PC-3 (cell line): ENCODE measurements at regions not wholly inside any gene's neighbourhood (a gene's known extent, or its start where the extent isn't known, plus 50 kb on each side); places are given as distances from the start of the nearest gene placed in this dataset.

ENCODE experiments used
- ATAC-seq: fragments of 200-7000 bp; cut with Tn5 transposase; 2 replicates; pipeline ENCODE4 v1.9.1; 2020; ENCODE audit warnings: mild to moderate bottlenecking, moderate library complexity
- BruUV-seq: library from RNA; stranded (reverse); fragments of 400-500 nt; replicated peaks from 2 replicates; lab custom pipeline; 2021; lab: Mats Ljungman, UMichigan
- CTCF ChIA-PET: fragments of 300-600 bp; sonication (Branson Sonifier 250); formaldehyde crosslinking; loops from one replicate; lab custom pipeline; 2022; ENCODE audit warnings: antibody characterized with exemption; lab: Charles Lee
- POLR2A ChIA-PET: fragments of 300-600 bp; sonication (Branson Sonifier 250); formaldehyde crosslinking; loops from one replicate; lab custom pipeline; 2022; ENCODE audit warnings: antibody characterized with exemption; ENCODE audit not compliant: unreplicated experiment; lab: Charles Lee
- DNase-seq: peaks from one replicate; pipeline ENCODE4 v3.0.0-alpha.2; 2015
- H2AFZ ChIP-seq: fragments of 300-600 bp; sonication (generic); 2 replicates; pipeline ENCODE4 v1.6.0; 2016; ENCODE audit warnings: antibody characterized with exemption, low read length
- H3F3A ChIP-seq: fragments of 300-600 bp; sonication (generic); one replicate; pipeline ENCODE4 v1.6.0; 2017; ENCODE audit warnings: antibody characterized with exemption, low read length, control low read depth, mild to moderate bottlenecking; ENCODE audit not compliant: unreplicated experiment
- H3K27ac ChIP-seq: fragments of 300-600 bp; sonication (generic); 2 replicates; pipeline ENCODE4 v1.5.1; 2016; ENCODE audit warnings: mild to moderate bottlenecking, low read length
- H3K27me3 ChIP-seq: fragments of 300-600 bp; sonication (generic); 2 replicates; pipeline ENCODE4 v1.6.1; 2016; ENCODE audit warnings: low read length, mixed read lengths
- H3K36me3 ChIP-seq: fragments of 300-600 bp; sonication (generic); 2 replicates; pipeline ENCODE4 v1.6.1; 2016; ENCODE audit warnings: low read depth, mixed run types, low read length, mixed read lengths
- H3K4me1 ChIP-seq: fragments of 300-600 bp; sonication (generic); 2 replicates; pipeline ENCODE4 v1.5.1; 2016; ENCODE audit warnings: low read length; ENCODE audit not compliant: insufficient read depth
- H3K4me2 ChIP-seq: fragments of 300-600 bp; sonication (generic); 2 replicates; pipeline ENCODE4 v1.6.0; 2016; ENCODE audit warnings: low read length
- H3K4me3 ChIP-seq: fragments of 300-600 bp; sonication (generic); 2 replicates; pipeline ENCODE4 v1.5.1; 2016; ENCODE audit warnings: mild to moderate bottlenecking, low read length, mixed read lengths
- H3K79me2 ChIP-seq: fragments of 300-600 bp; sonication (generic); 2 replicates; pipeline ENCODE4 v1.6.1; 2017; ENCODE audit warnings: low read length, mixed read lengths
- H3K9ac ChIP-seq: fragments of 300-600 bp; sonication (generic); 2 replicates; pipeline ENCODE4 v1.6.0; 2016; ENCODE audit warnings: mild to moderate bottlenecking, low read length
- H3K9me2 ChIP-seq: fragments of 300-600 bp; sonication (generic); replicated peaks from 2 replicates; pipeline ENCODE4 v1.6.1; 2016; ENCODE audit warnings: mixed run types, low read length, mixed read lengths
- H3K9me3 ChIP-seq: fragments of 300-600 bp; sonication (generic); 2 replicates; pipeline ENCODE4 v1.6.1; 2016; ENCODE audit warnings: low read length, mixed read lengths
- H4K20me1 ChIP-seq: fragments of 300-600 bp; sonication (generic); 2 replicates; pipeline ENCODE4 v1.6.1; 2016; ENCODE audit warnings: low read length, mixed read lengths
- EZH2 ChIP-seq: fragments of 300-600 bp; sonication (generic); IDR thresholded peaks from one replicate; pipeline ENCODE4 v1.6.1; 2017; ENCODE audit warnings: antibody characterized with exemption, mild to moderate bottlenecking, low read length; ENCODE audit not compliant: unreplicated experiment
- EZH2phosphoT487 ChIP-seq: fragments of 300-600 bp; sonication (generic); IDR thresholded peaks from 2 replicates; pipeline ENCODE4 v1.6.1; 2018; ENCODE audit warnings: mild to moderate bottlenecking, antibody characterized with exemption, low read length, borderline replicate concordance
- intact Hi-C: fragments of 100-400 bp; cut with micrococcal nuclease; formaldehyde crosslinking; loops from 2 replicates; pipeline ENCODE4 v1.9.0; 2023
- TF ChIP-seq, protein P1 (sequence below): fragments of 300-600 bp; sonication (generic); conservative IDR thresholded peaks from 2 replicates; pipeline ENCODE4 v1.5.1; 2017; ENCODE audit warnings: antibody characterized with exemption, low read depth, mild to moderate bottlenecking, low read length

DNA sequence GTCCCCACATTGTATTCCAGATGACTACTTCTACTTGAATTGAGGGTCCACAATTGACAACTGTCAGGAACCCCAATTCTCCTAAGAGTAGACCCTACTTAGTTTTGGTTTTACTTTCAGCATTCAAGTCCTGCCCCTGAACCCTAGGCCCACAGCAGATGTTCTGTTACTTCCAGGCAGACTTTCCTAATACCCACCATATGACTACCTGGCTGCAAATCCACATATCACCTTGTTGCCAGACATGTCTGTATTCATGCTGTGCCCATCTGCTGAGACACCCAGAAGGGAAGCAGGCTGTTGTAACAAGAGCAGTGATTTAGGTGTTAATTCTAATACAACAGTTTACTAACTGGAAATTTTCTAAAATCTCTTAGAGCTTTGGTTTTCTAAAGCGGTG, 235.1 kb upstream of the CCDC54 start:
- POLR2A ChIA-PET: no interaction called here
- BruUV-seq: no TSS peak

DNA sequence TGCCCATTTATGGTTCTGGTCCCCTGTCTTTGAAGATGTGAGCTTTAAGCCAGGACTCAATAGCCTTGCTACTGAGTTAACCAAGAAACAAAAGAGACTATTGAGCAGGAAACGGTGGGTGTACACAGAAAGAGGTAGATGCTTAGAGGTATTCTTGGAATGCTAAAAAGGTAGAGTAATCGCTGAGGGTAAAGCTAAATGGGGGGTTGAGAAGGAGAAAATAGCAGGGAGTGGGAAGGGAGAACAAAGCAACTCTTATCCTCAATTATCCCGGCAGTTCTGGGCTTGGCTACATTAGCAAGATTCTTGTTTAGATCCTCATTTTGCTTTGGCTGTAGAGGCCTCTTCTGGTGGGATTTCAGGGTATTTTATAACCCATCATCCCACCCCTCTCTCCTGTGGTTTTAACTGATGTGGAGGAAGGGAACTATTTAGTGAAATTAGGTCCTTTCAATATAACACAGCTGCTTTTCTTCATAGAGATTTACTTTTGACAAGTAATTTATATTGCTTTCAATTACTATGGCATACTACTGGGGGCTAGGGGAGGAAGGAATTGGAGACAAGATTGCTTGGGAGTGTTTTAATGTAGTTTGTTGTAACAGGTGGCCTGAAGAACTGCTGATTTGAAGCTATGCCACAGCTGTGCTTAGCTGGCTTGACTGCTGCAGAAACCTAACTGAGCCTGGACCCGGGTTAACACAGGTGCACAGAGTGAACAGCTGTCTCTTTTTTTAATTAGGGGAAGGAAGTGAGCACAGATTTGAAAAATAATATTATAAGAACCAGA, 234.3 kb upstream of the CCDC54 start:
- Histone ChIP-seq H3K27me3 (no peaks in the 10 kb centered on the region), H3K4me2 (no peak overlapping the region), H2AFZ (no peak overlapping the region), H3K9ac (no peak overlapping the region), H3K79me2 (no peaks in the 10 kb centered on the region), H4K20me1 (no peaks in the 10 kb centered on the region), H3K9me3 (no peaks in the 10 kb centered on the region), H3K27ac (no peak overlapping the region), H3K4me3 (no peak overlapping the region), H3K9me2 (no peaks in the 10 kb centered on the region), H3K36me3 (no peaks in the 10 kb centered on the region), H3K4me1 (no peaks in the 10 kb centered on the region), H3F3A (no peaks in the 10 kb centered on the region)
- ChIA-PET POLR2A (no interaction called here), CTCF (no interaction called here)
- intact Hi-C loops: no loop called here
- no peak for ATAC-seq
- no peak for DNase-seq
- no TSS peak for BruUV-seq
- TF ChIP-seq, protein P1, sequence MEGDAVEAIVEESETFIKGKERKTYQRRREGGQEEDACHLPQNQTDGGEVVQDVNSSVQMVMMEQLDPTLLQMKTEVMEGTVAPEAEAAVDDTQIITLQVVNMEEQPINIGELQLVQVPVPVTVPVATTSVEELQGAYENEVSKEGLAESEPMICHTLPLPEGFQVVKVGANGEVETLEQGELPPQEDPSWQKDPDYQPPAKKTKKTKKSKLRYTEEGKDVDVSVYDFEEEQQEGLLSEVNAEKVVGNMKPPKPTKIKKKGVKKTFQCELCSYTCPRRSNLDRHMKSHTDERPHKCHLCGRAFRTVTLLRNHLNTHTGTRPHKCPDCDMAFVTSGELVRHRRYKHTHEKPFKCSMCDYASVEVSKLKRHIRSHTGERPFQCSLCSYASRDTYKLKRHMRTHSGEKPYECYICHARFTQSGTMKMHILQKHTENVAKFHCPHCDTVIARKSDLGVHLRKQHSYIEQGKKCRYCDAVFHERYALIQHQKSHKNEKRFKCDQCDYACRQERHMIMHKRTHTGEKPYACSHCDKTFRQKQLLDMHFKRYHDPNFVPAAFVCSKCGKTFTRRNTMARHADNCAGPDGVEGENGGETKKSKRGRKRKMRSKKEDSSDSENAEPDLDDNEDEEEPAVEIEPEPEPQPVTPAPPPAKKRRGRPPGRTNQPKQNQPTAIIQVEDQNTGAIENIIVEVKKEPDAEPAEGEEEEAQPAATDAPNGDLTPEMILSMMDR: no peak
- TF ChIP-seq EZH2 (no peak), EZH2phosphoT487 (no peak)

More for the DNA sequence above, 235.1 kb upstream of the CCDC54 start:
- CTCF ChIA-PET: no interaction called here
- H3K9me2 ChIP-seq: no peaks in the 10 kb centered on the region
- H3K4me1 ChIP-seq: no peaks in the 10 kb centered on the region
- no peaks in the 10 kb centered on the region for H3K27me3 ChIP-seq
- H3K4me2 ChIP-seq: no peak overlapping the region
- H3K27ac ChIP-seq: no peak overlapping the region
- intact Hi-C loops: no loop called here
- ATAC-seq (no peak), DNase-seq (no peak)
- H3K9ac ChIP-seq: no peak overlapping the region
- TF ChIP-seq, protein P1: no peak
- no peak for TF ChIP-seq EZH2
- TF ChIP-seq EZH2phosphoT487: no peak
- H3F3A ChIP-seq: no peaks in the 10 kb centered on the region
- no peaks in the 10 kb centered on the region for H3K9me3 ChIP-seq
- no peaks in the 10 kb centered on the region for H3K36me3 ChIP-seq
- no peak overlapping the region for H3K4me3 ChIP-seq
- no peaks in the 10 kb centered on the region for H4K20me1 ChIP-seq
- H2AFZ ChIP-seq: no peak overlapping the region
- H3K79me2 ChIP-seq: no peaks in the 10 kb centered on the region

DNA sequence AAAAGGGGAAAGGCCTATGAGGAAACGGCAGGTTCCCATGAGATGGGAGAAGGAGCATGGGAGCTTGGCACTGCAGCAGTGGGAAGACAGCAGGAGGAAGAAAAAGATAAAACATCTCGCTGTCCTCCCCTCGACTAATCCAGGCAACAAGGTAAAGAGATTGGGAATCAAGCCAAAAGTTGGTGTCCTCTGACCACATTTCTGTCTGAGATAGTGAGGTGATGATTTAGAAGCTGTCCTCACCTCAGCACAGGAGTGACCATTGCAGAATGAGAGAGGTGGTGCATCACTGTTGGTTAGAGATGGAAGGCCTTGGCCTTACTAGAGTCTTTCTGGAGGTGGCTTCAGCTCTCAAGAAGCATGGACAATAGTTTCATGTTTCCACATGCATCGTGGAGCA, 226.6 kb upstream of the CCDC54 start:
- H3K9me2 ChIP-seq: no peaks in the 10 kb centered on the region
- ATAC-seq (no peak), DNase-seq (no peak)
- no peak overlapping the region for H3K27ac ChIP-seq
- H3K36me3 ChIP-seq: no peaks in the 10 kb centered on the region
- no peak overlapping the region for H3K4me2 ChIP-seq
- no peak overlapping the region for H3K4me3 ChIP-seq
- POLR2A ChIA-PET: interaction anchor here (0.6 to 0.7 kb wide), 2 partner anchors 12 to 16 kb away, joined by 6 read pairs; no protein-coding TSS in a partner anchor
- intact Hi-C loops: no loop called here
- H3K79me2 ChIP-seq: no peaks in the 10 kb centered on the region
- H4K20me1 ChIP-seq: no peaks in the 10 kb centered on the region
- TF ChIP-seq EZH2 (no peak), EZH2phosphoT487 (no peak)
- TF ChIP-seq, protein P1: no peak
- H3K9ac ChIP-seq: no peak overlapping the region
- no TSS peak for BruUV-seq
- H3K4me1 ChIP-seq: no peaks in the 10 kb centered on the region
- no peaks in the 10 kb centered on the region for H3K9me3 ChIP-seq
- CTCF ChIA-PET: no interaction called here
- H3F3A ChIP-seq: no peaks in the 10 kb centered on the region
- H2AFZ ChIP-seq: no peak overlapping the region
- no peaks in the 10 kb centered on the region for H3K27me3 ChIP-seq
